ENCODE measurements at regions not wholly inside any gene's neighbourhood (a gene's known extent, or its start where the extent isn't known, plus 50 kb on each side); places are given as distances from the start of the nearest gene placed in this dataset.

DNA sequence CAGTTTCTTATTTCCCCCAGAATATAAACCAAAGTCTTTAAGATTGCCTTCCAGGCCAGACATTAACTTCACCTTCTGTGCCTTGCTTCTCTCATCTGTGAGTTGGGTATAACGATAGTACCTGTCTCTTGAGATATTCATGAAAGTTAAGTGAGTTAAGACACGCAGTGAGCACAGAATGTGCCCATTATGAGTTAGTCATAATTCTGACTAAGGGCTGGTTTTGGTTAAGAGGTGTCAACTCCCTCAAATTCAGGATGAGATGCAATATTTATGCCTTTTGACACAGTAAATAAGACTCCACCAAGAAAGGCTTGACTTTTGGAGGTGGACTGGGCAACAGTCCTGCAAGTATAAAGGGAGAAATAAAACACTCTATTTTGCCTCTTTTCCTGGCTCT is 528.7 kb upstream of the IGFBP3 start:
- TF ChIP-seq GATA2 (IDR thresholded peaks at IDR 0.05; ENCODE audit: low read depth, low read length): no peak
- no peak for TF ChIP-seq GATA3 (IDR thresholded peaks at IDR 0.05; ENCODE audit: low read depth, low read length)

All from SH-SY5Y (cell line).